ENCODE measurements at regions not wholly inside any gene's neighbourhood (a gene's known extent, or its start where the extent isn't known, plus 50 kb on each side); places are given as distances from the start of the nearest gene placed in this dataset.

DNA sequence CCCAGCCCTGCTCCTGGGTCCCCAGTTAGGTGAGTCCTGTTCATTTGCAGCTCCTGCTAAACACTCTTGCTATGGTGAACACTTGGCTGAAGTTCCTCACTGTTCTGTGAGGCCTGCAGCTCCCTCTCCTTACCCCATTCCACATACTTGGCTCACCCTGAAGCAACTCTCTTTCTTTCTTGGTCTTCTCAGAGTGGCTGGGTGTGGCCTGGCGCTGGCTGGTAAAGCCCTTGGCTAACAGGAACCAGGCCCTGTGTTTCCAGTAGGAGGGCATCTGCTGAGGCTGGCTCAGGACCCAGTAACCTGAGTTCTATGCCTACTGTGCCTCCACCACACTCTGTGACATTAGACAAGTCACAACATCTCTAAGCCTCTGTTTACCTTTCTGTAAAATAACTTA, 53.1 kb upstream of the COL13A1 start:
- TF ChIP-seq, protein P1, sequence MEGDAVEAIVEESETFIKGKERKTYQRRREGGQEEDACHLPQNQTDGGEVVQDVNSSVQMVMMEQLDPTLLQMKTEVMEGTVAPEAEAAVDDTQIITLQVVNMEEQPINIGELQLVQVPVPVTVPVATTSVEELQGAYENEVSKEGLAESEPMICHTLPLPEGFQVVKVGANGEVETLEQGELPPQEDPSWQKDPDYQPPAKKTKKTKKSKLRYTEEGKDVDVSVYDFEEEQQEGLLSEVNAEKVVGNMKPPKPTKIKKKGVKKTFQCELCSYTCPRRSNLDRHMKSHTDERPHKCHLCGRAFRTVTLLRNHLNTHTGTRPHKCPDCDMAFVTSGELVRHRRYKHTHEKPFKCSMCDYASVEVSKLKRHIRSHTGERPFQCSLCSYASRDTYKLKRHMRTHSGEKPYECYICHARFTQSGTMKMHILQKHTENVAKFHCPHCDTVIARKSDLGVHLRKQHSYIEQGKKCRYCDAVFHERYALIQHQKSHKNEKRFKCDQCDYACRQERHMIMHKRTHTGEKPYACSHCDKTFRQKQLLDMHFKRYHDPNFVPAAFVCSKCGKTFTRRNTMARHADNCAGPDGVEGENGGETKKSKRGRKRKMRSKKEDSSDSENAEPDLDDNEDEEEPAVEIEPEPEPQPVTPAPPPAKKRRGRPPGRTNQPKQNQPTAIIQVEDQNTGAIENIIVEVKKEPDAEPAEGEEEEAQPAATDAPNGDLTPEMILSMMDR (IDR thresholded peaks at IDR 0.05) = no peak
- no peak for TF ChIP-seq POLR2A (IDR thresholded peaks at IDR 0.05)
